ENCODE measurements at regions not wholly inside any gene's neighbourhood (a gene's known extent, or its start where the extent isn't known, plus 50 kb on each side); places are given as distances from the start of the nearest gene placed in this dataset.

GRCh38 chr20:48300529-48300928 is 515.2 kb upstream of the SULF2 start:
- no peak for DNase-seq (ENCODE audit: low read depth)

GRCh38 chr20:48298851-48299484 is 513.7 kb upstream of the SULF2 start:
- DNase-seq (ENCODE audit: low read depth), result peak; percentile 90

DNA sequence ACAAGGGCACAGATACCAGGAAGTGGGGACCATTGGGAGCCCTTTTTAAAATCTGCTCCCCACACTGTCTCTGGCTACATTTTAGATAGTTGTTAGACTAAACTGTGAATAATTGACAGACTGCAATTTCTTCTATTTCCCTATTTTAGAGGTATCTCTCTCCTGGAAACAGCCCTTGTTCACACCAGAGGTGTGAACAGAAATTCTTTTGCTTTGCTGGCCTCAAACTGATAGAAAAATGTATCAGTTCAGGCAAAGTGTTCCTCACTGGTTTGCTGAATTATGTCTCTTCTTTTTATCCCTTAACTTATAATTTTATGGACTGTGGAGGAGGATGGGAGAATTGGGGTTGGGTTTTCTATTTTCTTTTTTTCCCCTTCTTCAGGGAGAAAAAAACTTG is 513.2 kb upstream of the SULF2 start:
- DNase-seq (ENCODE audit: low read depth), result no peak

GRCh38 chr20:48295966-48296421 is 510.7 kb upstream of the SULF2 start:
- peak; percentile 16 for DNase-seq (ENCODE audit: low read depth)

DNA sequence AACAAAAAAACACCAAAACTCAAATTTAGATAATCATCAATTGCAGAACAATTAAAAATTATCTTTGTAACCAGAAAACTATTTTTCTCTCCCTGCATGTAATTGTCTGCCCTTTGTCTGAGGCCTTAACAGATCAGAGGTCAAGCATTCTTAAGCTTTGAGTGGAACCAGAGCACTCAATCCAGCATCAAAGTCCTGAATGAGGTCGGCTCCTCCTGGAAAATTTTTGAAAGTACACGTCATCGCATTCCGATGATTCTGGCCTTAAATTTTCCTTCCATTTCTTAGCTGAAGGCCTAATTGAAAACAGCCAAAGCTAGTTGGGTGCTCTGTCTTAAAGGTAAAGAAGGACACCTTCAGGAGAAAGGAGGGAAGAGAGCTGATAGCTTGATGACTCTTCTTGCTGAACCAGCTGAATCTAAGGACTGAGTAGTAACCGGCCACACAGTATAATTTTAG is 510.2 kb upstream of the SULF2 start:
- peak; percentile 88 for DNase-seq (ENCODE audit: low read depth)

DNA sequence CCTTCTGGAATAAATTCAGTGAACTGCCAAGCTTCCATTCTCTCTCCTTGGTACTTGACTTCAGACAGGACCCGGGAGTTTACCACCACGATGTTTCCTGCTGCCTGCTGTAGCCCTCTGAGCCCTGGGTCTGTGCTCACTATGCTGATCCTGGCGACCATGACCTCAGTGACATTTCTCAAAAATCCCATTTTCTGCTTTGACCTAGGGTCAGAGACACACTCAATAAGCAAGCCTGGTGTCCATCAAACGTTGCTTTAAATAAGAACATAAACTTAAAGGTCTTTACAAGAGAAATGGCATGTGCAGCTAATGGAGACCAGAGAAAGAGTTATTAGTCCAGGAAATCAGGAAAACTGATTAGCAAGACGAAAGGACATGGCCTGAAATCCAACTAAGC is 509.7 kb upstream of the SULF2 start:
- DNase-seq (ENCODE audit: low read depth), result no peak

GRCh38 chr20:48294196-48294595 is 508.9 kb upstream of the SULF2 start:
- peak; percentile 36 for DNase-seq (ENCODE audit: low read depth)

- DNase-seq (ENCODE audit: low read depth), result no peak
These were observed 508.4 kb upstream of the SULF2 start for GRCh38 chr20:48293671-48294070.

DNA sequence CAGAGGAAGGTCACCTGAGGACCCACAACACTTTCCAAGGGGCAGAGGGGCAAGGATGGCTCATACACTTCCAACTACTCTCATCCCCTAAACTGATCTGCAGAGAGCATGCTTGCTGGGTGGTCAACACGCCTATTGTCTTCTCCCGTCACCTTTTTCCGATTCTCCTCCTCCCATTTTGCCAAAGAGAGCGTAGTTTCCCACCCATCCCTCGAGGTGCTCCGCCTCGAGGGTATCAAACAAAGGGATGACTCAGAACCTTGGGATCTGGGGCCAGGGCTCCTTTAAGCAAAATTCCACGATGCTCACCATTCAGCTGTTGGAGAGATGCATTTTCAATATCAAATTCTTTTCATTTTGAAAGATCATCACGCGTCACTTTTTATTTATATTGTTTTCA is 507.5 kb upstream of the SULF2 start:
- no peak for DNase-seq (ENCODE audit: low read depth)

- no peak for DNase-seq (ENCODE audit: low read depth)
These were observed 506.6 kb upstream of the SULF2 start for GRCh38 chr20:48291896-48292295.

DNA sequence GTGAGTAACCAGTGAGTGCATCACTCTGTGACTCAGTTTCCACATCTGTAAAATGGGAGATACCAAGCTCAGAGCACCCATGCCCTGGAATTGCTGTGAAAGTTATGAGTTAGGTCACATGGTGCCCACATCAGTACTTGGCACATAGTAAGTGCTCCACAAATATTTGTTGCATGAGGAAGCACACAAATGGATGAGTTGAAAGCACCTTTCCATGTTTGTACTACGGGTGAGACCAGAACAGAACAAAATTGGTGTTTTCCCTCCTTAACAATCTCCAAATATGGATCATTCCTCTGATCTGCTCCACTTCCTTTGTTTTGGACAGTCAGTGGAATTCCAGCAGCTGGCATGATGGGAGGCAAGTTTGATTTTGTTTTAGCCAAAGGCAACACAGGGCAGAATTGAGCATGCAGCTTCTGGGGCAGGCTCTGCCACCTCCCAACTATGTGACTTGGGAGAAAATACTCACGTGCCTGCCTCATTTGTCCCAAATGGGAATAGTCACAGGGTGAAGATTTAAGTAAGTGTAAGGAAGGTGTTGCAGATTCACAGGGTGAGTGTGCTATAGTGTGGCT is 503.7 kb upstream of the SULF2 start:
- no peak for DNase-seq (ENCODE audit: low read depth)

DNA sequence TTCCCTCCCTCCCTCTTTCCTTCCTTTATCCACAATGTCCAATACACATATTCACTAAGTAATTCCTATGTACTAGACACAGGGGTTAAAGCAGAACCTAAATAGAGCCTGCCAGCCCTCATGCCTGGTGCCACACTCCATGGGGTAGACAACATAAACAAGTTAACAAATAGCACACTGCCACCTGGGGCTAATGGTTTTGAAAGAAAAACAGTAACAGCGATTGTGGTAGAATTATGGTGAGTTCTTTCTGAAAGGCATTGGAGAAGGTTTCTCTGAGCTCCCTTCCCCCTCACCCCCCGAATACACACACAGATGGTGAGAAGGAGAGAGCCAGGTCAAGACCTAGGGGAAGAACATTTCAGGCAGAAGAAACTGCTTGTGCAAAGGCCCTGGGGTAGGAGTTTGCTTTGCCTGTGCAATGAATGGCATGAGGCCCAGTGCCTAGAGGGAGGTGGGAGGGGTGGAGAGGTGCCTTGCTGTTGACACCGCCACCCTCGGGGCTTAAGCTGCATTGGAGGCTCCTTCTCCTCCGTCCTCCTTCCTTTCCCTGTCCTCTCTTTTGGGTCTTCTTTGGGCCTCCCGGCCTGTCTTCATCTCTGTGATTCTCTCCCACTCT is 502.4 kb upstream of the SULF2 start:
- DNase-seq (ENCODE audit: low read depth), result no peak

GRCh38 chr20:48287021-48287494 is 501.8 kb upstream of the SULF2 start:
- DNase-seq (ENCODE audit: low read depth), result no peak

DNA sequence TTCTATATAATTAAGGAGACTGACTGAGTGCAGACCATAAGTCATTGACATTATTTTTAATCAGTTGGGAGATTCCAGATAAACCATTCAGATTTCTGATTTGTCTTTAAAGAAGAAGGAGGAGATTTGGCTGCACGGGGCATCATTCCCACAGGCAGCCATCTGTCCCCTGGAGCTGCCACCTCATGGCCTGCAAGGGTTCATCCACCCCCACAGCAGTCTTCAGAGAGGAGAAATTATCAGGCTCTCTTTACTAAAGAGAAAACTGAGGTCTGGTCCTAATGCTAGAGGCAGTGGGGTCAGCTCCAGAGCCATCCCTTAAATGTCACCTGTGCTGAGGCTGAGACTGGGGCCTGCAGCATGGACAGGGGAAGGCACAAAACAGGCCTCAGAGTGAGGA is 501.3 kb upstream of the SULF2 start:
- DNase-seq (ENCODE audit: low read depth), result no peak

DNA sequence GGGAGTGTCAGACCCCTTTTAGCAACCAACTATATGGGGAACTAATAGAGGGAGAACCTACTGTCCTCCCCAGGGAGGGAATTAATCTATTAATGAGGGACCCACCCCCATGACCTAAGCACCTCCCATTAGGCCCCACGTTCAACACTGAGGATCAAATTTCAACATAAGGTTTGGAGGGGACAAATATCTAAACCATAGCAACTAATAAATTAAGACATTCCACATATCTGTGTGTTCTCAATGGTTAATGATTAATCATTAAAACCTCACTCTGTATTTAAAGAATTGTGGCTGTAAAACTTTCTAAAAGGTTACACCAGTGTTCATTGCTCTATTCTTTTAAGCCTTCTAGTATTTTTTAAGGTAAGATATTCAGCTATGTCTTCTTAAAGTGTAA is 500.4 kb upstream of the SULF2 start:
- no peak for DNase-seq (ENCODE audit: low read depth)

GRCh38 chr20:48284837-48285236 is 499.6 kb upstream of the SULF2 start:
- DNase-seq (ENCODE audit: low read depth), result no peak

GRCh38 chr20:48284315-48284714 is 499.0 kb upstream of the SULF2 start:
- no peak for DNase-seq (ENCODE audit: low read depth)

- DNase-seq (ENCODE audit: low read depth), result peak; percentile 49
These were observed 498.3 kb upstream of the SULF2 start for GRCh38 chr20:48283470-48284110.

DNA sequence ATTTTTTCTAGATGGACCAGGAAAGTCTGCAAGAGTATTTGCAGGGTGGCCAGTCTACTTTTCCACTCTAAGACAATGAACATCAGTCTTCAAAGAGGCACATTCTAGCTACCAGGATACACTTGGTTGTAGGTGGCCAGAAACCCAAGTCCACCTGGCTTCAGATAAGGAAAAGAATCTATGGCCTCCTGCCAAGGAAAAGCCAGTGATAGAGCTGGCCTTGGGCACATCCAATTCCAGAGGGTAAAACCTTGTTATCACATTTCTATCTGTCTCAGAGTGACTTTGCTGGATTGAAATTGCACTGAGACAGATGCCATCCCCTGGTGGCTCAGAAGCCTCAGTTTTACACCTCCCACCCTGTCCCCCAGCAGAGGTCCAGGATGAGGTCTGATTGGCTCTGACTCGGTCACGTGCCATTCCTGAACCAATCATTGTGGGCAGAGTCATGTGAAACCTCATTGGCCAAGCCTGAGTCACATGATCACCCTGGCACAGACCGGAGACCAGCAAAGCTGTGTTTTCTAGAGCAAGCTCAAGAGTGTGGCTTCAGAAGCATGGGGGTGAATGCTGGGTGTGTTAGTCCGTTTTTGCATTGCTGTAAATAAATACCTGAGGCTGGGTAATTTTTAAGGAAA is 497.4 kb upstream of the SULF2 start:
- no peak for DNase-seq (ENCODE audit: low read depth)

- DNase-seq (ENCODE audit: low read depth), result no peak
These were observed 496.2 kb upstream of the SULF2 start for GRCh38 chr20:48281501-48281900.

GRCh38 chr20:48278961-48279481 is 493.7 kb upstream of the SULF2 start:
- no peak for DNase-seq (ENCODE audit: low read depth)

DNA sequence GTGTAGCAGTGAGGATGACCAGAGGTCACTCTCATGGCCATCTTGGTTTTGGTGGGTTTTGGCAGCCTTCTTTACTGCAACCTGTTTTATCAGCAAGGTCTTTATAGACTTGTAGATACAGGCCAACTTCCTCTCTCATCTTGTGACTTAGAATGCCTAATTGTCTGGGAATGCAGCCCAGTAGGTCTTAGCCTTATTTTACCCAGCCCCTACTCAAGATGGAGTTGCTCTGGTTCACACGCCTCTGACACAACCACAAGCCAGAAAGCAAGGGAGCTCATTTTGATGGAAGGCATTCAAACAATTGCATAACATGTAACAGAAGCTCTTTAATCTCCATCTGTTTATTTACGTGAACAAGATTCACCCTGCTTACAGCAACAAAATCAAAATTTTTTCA is 492.0 kb upstream of the SULF2 start:
- no peak for DNase-seq (ENCODE audit: low read depth)

All from fibroblast of the conjunctiva (primary cell).